DMS153 (cell line): ENCODE measurements at regions not wholly inside any gene's neighbourhood (a gene's known extent, or its start where the extent isn't known, plus 50 kb on each side); places are given as distances from the start of the nearest gene placed in this dataset.

Source experiments
- DNase-seq: peaks from one replicate; lab custom pipeline; 2025; lab: John Stamatoyannopoulos, UW

- DNase-seq, result no peak
These were observed 55.1 kb upstream of the XDH start for GRCh38 chr2:31469648-31470047.

DNA sequence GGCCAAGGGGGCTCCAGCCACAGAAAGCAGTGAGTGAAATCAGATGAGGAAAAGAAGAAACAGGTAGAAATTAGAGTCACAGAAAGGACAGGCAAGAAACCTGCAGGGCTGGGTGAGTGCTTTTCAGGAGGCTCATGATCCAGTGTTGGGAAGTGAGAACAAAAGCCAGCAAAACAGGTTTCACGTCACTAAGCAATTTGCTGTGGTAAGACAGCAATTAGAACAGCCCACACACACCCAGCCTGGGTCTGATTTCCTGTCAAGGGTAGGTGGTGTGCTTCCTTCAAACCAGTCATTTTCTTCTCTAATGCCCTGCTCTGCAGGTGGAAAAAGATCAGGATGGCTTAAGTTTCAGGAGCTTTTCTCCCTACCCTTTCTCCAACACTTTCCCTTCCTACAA, 52.9 kb upstream of the XDH start:
- peak; percentile 66 for DNase-seq
